ENCODE measurements at regions not wholly inside any gene's neighbourhood (a gene's known extent, or its start where the extent isn't known, plus 50 kb on each side); places are given as distances from the start of the nearest gene placed in this dataset.
A peak's percentile ranks its signal among the peaks of the same experiment; 100 is the strongest.

DNA sequence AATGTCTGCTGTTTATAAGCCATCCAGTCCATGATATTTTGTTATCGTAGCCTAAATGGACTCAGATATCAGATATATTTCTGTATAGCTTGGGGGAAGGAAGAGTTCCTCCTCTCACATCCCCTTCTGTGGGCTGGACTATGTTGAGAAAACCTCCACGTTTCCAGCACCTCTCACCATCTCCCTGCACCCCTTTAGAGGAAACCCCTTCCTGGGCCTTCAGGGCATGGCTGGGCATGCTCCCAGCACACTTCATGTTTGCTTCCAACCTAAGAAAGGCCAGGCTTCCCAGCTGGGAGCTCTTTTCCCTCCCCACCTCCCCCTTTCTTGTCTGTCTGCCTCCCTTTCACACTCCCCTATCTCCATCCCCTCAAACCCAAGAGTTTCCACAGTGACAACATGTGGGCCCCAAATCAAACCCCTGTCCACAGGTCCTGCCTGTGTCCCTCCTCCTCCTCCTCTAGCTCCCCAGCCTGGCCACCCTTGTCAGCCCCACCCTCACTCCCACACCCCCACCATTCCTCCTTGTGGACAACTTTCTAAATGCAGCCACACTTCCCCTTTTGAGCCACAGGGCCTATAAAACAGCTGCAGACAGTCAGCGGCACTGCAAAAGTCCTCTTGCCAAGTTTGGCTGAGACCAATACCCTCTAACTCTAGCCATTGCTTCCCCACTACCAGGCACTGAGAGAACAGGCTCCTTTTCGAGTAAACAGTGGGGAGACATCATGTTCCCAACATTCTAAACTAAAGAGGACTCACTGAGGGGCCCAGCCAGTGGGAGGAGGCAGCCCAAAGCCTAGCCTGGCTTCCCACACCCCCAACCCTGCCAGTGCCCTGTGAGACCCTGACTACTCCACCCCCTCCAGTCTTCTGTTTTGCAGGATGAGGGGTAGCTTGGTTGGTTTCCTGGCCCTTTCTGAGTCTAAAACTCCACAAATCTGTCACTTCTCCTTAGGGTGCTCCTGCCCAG is 120.5 kb downstream of the ZFP36L2 start:
- DNase-seq (ENCODE audit: low read depth) = peak; percentile 56

DNA sequence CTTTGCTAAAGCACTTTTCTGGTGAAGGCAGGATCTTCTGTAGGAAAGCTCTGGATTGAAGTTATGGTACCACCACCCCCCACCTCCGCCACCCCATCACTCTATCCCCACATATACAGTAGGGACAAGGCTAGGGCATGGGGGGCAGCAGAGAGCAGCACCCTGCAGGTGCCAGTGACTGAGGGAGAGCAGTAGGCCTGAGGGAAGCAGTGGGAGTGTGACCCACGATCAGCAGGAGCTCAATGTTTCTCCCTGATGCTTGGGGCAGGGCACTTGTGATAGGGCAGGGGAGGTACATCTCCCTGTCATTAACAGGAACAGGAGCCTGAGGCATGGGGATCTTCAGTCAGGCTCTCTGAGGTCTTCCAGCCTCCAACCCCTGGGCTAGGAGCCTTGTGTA is 121.6 kb downstream of the ZFP36L2 start:
- no peak for DNase-seq (ENCODE audit: low read depth)

DNA sequence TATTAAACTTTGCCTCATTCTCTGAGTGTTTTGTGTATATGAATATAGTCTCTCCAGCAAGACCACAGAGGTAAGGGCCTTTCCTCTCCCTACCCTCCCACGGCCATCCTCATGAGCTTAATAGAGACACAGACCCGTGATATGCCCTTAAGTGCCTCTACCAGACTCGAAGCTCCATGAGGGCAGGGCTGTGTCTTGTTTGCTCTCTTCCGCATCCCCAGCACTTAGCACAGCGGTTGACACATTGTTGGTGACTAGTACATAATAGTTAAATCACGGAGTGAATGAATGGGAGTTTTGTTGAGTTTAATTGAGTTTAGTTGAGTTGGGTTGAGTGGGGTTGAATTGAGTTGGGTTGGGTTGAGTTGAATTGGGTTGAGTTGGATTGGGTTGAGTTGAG is 122.3 kb downstream of the ZFP36L2 start:
- DNase-seq (ENCODE audit: low read depth) = no peak

DNA sequence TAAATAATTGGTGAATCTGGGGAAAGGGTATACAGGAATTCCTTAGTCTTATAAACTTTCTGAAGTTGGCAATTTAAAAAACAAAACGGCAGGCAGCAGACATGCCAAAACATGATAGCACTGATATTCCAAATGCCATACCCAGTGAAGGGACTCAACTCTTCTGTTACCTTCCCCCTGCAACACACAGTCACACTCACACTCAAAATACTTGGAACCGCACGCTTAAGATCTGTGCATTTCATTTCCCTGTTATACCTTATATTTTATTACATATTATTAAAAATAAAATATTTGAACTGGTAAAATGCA is 123.4 kb downstream of the ZFP36L2 start:
- no peak for DNase-seq (ENCODE audit: low read depth)

DNA sequence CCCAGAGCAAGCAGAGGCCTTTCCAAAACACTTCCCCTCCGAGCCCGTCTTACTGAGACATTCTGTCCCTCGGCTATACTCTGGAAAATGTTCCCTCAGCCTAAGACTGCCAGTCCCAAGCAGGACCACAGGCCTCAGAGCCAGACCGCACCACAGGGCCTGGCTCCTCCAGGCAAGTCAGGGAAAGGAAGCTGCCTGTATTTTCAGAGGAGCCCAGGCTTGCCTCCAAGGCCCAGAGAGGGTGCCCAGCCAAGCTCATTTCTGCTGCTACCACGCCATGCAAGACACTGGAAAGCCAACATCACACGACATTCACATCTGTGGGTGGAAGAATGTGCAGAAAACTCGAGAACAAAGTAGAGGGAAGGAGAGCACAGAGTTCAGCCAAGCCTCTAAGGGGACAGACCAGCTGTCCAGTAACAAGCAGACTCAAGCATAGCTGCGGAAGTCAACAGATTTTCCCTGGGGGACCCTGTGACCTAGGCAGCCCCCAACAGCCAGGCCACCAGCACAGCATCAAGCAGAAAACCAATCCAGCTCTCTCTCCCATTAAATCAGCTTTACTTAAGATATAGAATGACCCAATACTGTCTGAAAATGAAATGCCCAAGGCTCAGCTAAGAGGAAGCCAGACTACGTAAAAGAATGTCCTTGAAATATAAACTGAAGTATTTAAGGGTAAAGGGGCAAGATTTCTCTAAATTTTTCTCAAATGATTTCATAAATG is 123.9 kb downstream of the ZFP36L2 start:
- DNase-seq (ENCODE audit: low read depth) = no peak

DNA sequence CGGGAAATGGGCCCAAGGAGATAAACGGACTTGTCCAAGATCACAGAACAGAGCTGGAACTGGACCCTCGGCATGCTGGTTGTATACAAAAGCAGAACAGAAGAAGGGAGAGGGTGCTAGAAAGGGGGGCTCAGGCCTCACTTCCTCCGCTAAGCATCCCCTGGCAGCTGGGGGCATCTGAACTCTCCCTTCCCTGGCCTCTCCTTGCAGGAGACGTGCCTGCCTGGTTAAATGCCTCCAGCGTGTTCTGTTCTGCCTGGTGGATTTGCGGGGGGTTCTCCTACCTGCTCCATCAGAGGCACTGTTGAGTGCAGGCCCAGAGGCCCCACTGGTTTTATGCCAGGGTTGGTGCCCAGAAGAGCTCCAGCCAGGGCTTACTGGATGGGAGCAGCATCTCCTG is 124.7 kb downstream of the ZFP36L2 start:
- no peak for DNase-seq (ENCODE audit: low read depth)

DNA sequence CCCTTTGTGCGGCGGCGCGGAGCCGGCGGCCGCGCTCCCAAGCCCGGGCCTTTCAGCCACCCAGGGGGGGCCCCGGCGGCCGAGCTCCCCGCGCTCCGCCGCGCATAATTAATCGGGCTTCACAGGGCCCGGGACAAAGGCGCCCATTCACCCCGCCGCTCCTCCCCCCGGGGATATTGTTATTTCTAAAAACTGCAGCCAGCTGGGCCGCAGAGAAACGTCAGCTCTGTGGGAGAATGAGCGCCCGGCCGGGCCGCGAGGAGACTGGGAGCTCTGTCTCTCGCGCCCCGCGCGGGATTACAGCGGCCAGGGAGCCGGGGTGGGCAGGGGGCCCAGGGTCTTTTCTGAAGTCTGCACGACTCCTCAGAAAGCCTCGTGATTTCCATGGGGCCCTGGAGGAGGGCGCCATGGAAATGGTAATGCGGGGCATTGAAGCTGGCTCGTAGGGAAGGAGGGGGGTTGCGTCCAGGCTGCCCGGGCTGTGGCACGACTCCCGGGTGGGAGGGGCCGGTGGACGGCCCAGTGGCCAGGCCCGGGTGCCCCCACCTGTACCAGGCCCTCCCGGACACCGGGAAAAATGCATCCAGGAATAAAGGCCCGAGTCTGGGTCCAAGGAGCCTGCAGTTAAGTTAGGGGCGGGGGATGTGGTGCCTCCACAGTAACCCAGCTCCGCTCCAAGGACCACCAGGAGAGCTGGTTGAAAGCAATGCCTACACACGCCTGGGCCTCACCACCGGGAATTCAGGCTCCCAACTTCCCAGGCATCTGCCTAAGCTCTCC is 125.3 kb downstream of the ZFP36L2 start:
- DNase-seq (ENCODE audit: low read depth) = no peak

DNA sequence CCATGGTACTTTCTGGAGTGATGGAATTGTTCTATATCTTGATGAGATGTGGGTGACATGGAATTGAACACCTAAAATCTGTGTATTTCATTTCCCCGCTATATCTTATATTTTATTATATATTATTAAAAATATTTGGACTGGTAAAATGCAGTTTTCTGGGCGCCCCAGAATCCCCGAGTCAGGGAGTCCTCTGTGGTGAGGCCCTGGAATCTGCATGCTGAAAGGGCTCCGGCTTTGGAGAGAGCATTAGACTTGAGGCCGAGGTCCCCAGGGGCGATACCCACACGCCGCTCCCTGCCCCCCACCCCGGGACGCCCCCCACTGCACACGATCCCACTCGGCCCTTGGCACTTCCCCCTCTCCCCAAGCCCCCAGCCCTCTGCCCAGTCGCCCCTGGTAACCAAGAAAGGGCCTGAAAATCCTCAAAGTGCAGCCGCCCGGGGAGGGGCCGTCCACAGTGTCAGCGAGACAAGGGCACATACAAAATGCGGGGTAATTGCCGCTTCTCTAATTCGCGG is 126.0 kb downstream of the ZFP36L2 start:
- DNase-seq (ENCODE audit: low read depth) = no peak

DNA sequence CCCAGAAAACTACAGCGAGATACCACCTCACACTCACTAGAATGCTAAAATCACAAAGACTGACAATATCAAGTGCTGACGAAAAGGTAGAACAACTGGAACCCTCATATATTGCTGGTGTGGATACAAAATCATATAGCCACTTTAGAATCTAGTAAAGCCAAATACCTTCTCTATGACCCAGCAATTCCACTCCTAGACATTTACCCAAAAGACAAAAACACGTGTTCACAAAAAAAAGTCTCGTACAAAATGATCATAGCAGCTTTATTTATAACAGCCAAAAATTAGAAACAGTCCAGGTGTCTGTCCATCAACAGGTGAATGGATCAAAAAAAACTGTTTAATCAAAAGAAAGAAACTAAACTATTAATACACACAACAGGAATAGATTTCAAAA is 126.6 kb downstream of the ZFP36L2 start:
- DNase-seq (ENCODE audit: low read depth) = no peak

DNA sequence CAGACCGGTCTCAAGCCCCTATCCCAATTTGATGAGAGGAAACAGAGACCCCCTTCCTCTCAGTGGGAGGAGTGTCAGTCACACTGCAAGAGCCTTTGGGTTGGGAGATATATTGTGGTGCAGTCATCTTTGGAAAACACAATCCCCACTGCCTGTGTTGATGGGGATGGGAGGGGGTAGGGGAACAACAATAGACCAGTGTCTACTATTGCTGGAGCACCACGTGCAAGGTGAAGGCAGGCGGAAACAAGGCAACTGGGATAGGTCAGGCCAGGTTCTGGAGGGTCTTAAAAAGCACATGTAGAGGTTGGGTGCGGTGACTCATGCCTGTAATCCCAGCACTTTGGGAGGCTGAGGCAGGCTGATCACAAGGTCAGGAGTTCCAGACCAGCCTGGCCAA is 127.9 kb downstream of the ZFP36L2 start:
- DNase-seq (ENCODE audit: low read depth) = no peak

DNA sequence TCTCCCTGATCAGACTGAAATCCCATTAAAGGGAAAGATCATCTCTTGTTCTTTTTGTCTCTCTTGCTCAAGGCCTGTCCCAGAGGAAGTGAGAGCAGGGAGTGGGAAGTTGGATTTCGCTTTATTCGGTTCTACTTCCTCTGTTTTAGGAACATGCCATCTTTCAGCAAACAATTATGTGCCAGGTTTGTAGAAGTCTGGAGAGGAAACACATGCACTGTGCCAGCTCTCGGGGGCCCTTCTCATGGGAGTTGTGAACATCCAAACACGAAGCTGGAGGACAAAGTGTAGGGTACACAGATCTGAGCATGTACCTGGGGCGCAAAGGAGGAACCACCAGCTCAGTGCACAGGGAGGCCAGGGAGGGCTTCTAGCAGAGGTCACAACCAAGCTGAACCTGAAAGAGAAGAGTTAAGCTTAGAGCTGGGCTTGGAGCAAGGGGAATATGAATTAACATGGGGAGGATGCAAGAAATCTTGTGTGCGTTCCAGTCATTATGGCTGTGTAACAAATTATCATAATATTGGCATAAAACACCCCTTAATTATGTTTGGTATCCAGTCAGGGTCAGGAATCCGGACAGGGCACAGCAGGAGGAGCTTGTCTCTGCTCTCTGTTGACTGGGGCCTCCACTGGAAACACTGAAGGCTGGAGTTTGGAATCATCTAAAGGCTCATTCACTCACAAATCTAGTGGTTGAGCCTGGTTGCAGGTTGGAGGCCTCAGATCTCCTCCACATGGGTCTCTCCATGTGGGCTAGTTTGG is 128.6 kb downstream of the ZFP36L2 start:
- no peak for DNase-seq (ENCODE audit: low read depth)

DNA sequence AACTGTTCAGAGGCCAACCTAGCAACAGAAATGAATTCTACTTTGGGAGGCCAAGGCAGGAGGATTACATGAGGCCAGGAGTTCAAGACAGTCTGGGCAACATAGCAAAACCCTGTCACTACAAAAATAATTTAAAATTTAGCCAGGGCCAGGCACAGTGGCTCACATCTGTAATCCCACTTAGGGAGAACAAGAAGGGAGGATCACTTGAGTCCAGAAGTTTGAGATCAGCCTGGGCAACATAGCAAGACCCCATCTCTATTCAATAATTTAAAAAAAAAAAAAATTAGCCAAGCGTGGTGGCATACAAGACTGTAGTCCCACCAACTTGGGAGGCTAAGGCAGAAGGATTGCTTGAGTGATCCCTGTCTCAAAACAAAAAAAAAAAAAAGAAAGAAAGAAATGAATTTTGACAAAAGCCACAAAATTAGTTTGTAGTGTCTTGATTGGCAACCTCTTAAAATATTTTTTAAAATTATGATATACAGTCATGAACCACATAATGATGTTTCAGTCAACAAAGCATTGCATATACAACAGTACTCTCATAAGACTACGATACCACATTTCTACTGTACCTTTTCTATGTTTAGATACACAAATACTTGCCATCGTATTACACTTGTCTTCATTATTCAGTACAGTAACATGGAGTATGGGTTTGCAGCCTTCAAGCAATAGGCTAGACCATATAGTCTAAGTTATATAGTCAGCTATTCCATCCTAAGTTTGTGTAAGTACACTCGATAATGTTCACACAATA is 130.7 kb downstream of the ZFP36L2 start:
- DNase-seq (ENCODE audit: low read depth) = no peak

DNA sequence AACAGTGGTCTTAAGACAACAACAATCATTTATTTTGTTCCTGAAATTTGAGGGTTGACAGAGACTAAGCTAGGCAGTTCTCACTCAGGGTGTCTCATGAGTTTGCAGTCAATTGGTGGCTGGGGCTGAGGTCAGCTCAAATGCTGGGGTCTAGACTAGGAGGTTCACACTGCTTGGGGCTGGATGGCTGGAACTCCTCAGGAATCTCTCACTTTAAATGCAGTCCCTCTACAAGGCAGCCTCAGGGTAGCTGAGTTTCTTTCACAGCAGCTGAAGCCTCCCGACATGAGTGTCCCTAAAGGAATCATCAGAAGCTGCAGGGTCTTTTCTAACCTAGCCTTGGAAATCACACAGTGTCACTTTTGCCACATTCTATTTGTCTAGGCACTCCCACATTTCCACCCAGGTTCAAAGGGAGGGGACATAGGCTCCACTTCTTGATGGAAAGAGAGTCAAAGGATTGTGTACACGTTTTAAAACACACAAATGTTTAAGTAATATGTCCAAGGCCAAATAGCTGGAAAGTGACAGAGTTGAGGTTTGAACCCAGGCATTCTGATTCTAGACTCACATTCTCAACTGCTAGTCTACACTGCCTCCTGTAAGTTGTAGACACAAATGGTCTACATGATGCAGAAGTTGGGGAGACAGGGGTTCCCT is 133.8 kb downstream of the ZFP36L2 start:
- no peak for DNase-seq (ENCODE audit: low read depth)

DNA sequence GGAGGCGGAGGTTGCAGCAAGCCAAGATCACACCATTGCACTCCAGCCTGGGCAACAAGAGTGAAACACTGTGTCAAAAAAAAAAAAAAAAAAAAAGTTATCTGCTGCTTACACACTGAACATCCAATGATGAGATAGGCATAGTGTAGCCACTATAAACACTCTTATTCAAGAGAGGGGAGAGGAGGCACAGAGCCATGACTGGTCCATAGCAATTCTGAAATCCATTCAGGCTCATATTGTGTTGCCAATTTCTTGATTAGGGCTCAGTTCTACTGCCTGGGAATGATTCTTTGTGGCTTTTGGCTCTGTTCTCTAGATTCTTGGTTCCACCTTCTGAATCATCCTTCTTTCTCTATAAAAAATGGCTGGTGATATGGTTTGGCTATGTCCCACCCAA is 136.1 kb downstream of the ZFP36L2 start:
- no peak for DNase-seq (ENCODE audit: low read depth)

DNA sequence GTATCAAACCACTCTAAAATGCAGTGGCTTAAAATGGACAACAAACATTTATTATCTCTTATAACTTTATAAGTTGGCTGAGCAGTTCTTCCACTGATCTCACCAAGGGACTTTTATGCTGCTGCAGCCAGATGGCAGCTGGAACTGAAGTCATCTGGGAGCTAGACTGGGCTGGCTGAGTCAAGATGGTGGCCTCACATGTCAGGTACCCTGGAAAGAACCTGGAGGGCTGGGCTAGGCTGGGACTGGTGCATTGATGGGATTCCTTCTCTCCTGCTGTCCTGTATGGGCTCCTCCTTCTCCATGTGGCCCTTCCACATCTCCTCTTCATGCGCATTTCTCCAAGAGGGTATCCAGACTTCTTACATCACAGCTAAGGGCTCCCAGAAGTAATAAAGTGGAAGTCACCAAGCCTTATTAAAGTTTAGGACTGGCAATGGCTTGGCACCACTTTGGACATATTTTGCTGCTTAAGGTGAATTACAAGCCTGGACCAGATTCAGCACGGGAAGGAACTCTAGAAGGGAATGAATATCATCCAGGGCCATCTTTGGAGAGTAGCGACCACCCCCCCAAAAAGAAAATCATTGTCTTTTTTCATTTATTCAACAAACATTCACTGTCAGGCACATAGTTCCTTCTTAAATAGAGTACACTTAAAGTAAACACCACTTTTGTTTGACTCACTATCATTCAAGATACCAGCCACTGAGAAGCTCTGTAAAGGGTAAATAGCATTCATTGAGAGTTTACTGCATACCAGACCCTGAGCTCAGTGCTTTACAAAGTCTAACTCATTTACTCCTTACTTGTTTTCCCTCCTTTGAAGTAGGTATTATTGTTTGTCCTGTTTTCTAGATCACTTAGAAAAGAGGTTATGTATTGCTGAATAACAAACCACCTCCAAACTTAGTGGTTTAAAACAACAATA is 138.0 kb downstream of the ZFP36L2 start:
- DNase-seq (ENCODE audit: low read depth) = no peak

DNA sequence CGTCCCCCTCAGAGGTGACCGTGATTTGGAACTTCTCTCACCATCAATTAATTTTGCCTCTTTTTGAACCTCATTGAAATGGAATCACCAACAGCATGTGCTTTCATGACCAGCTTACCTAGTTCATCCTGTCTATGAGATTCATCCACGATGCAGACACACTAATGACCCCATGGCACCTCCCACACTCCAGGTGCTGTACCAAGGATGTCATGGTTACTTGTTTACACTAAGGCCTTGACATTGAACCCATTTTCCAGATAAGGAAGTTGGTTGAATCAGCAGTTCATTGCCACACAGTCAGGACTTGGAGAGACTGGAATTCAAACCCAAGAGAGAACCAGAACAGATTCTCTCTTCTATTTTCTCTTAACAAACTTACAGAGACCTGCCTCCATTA is 139.0 kb downstream of the ZFP36L2 start:
- DNase-seq (ENCODE audit: low read depth) = no peak

DNA sequence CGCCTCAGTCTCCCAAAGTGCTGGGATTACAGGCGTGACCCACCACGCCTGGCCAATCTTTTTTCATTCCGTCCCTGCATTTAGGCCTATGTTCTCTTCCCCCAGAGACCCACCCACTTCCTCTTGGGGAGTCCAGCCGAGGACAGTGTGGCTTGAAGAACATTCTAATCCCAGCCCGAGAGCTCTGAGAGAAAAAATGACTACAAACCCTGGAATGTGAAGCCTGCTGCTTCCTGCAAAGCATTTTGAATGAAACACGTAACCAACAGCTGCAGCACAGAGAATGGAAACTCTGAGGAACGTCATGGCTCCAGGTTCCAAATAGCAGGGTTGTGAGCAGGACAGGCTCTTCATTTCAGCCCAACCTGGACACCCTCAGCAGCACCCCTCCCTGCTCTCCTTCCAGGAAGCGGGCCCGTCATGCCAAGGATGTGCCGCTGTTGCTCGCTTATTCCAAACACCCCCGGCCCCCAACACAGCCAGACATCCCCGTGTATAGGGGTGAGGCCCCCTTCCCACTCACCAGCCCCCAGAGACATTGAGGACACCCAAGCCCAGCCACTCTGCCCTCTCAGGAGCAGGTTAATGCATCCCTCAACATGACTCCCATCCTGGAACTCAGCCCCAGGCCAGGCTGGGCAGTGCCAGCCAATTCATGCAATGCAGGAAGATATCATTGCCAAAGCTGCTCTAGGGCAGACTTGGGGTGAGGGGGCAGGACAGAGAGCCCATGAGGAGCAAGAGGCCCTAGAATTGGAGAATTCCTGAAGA is 139.8 kb downstream of the ZFP36L2 start:
- DNase-seq (ENCODE audit: low read depth) = peak; percentile 99

DNA sequence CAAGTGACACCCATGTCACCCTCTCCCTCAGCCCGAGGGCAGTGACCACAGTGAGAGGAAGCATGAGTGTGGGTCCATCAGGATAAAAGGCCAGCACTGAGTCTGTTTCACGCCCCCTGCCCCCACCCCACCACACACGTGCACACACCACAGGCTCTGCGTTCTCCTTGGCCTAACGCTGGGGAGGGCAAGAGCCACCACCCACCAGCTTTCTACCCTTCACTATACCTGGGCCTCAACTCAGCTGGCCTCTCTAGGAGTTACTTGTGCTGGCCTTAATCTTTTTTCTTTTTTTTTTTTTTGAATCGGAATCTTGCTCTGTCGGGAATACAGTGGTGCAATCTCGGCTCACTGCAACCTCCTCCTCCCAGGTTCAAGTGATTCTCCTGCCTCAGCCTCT is 140.5 kb downstream of the ZFP36L2 start:
- DNase-seq (ENCODE audit: low read depth) = no peak

DNA sequence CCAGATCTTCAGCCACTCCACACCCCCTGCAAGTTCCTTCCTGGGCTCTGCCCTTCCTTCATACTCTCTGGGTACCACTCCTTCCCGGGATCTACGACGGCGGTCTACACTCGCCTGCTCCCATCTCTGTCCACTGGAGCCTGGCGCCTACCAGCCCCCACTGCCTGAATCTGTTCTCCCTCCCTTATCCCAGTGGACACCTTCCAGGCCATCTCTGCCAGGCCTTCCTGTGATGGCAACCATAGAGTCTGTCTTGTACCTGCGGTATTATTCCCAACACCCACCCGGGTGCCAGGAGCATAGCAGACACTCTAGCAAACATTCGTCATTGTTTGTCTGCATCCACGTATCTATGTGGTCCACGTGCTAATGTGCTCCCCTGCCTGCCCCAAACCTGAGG is 140.9 kb downstream of the ZFP36L2 start:
- no peak for DNase-seq (ENCODE audit: low read depth)

Data from ELR (cell line).